Esophagus (tissue), 2 donors: ENCODE measurements at regions not wholly inside any gene's neighbourhood (a gene's known extent, or its start where the extent isn't known, plus 50 kb on each side); places are given as distances from the start of the nearest gene placed in this dataset.
"Not testable (repeated sequence)": the region's sequence is repeated elsewhere in the genome, so short reads cannot be mapped to it uniquely, and the experiment has no call there.

Experiments used
- H3K27ac ChIP-seq, 2 donors: one replicate each; pipeline ENCODE4 v1.5.1; 2013; ENCODE audit warnings: low read depth in 2 of 2, mild to moderate bottlenecking in 2 of 2, inconsistent platforms in 1 of 2, low read length in 1 of 2, moderate library complexity in 1 of 2
- H3K27me3 ChIP-seq, 2 donors: one replicate each; pipeline ENCODE4 v1.6.1; 2013; ENCODE audit warnings: low read length in 2 of 2, control low read depth in 1 of 2, mild to moderate bottlenecking in 1 of 2; ENCODE audit not compliant: insufficient read depth in 2 of 2, control insufficient read depth in 1 of 2
- H3K36me3 ChIP-seq, 2 donors: one replicate each; pipeline ENCODE4 v1.6.1; 2013; ENCODE audit warnings: low read length in 1 of 2; ENCODE audit not compliant: control insufficient read depth in 2 of 2, insufficient read depth in 2 of 2
- H3K4me1 ChIP-seq, 2 donors: one replicate each; pipeline ENCODE4 v1.6.1; 2013; ENCODE audit warnings: low read length in 1 of 2; ENCODE audit not compliant: control insufficient read depth in 2 of 2, insufficient read depth in 2 of 2
- H3K4me3 ChIP-seq, 2 donors: one replicate each; pipeline ENCODE4 v1.5.1; 2013; ENCODE audit warnings: low read length in 2 of 2, mild to moderate bottlenecking in 2 of 2, low read depth in 1 of 2, moderate library complexity in 1 of 2
- H3K9me3 ChIP-seq, 2 donors: one replicate each; pipeline ENCODE4 v1.6.1; 2013; ENCODE audit warnings: mild to moderate bottlenecking in 2 of 2, low read depth in 1 of 2, low read length in 1 of 2, moderate library complexity in 1 of 2; ENCODE audit not compliant: control insufficient read depth in 2 of 2, insufficient read depth in 1 of 2
- WGBS, 2 donors: extraction: QIAGEN DNeasy Blood & Tissue Kit; methylation state at CpG; one replicate each; pipeline ENCODE4 v1.1.7; 2013; 5-methylcytosine and 5-hydroxymethylcytosine counted together
- donor health status: healthy with polysubstance abuse.
- donor health status: Bipolar disorder and iron deficiency.

DNA sequence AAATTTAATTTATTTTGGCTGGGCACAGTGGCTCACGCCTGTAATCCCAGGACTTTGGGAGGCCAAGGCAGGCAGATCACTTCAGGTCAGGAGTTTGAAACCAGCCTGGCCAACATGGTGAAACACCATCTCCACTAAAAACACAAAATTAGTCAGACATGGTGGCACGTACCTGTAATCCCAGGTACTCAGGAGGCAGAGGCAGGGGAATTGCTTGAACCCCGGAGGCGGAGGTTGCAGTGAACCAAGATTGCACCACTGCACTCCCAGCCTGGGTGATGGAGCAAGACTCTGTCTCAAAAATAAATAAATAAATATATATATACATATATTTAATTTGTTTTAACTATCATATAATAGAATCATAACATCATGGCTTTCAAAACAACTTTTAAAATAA, 482.1 kb upstream of the AUTS2 start:
- not testable (repeated sequence) for H3K27me3 ChIP-seq, H3K9me3 ChIP-seq, H3K27ac ChIP-seq, H3K36me3 ChIP-seq, H3K4me1 ChIP-seq, H3K4me3 ChIP-seq
- 84% methylated on average over 4 of the region's 4 CpGs for WGBS, 2 donors

DNA sequence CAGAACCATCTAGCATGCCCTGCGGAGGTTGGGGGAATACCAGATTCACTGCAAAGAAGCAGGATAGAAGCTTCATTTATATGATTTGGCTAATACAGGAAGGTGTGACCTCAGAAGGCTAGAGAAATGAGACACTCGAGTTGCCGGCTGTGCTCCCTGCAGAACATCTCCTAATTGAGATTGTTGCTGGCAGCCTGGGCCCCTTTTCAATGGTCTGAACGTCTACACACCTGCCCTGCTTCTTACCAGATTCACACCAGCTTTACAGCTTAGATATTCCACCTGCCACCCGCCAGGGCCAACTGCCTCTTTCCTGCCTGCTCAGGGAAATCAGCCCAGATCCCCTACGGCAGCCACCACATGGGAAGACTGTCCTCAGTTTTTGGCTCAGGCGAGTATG, 475.3 kb upstream of the AUTS2 start:
- WGBS, 2 donors, result 55 to 65% methylated on average over 7 of the region's 7 CpGs

DNA sequence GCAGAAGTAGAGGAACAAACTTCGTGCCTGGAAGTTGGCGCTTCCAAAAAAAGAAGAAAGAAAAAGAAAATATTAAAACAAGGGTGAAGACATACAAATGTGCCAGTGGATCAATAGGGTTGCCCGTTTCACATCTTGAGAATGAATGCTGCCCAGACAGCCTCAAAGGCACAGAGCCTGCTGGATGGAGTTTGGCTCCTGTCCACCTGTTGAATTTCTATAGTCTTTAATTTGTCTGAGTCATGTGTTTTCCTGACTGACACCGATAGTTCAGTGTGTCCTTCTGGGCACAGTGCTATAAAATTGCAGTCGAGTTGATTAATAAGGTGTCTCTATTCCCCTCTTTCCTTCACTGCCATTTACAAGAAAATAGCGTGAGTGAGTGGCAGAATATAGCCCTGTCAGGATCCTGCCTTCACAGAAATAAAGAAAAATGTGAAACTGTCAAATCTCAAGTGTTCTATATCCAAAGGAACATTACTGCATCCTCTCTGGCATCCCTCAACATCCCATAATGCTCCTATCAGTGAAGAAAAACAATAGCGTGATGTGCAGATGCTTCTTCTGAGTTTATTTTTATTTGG, 471.3 kb upstream of the AUTS2 start:
- Histone ChIP-seq H3K9me3 (no peaks in the 10 kb centered on the region), H3K27me3 (no peaks in the 10 kb centered on the region), H3K4me1 (no peaks in the 10 kb centered on the region), H3K27ac (no peak overlapping the region), H3K36me3 (no peaks in the 10 kb centered on the region), H3K4me3 (no peak overlapping the region)
- WGBS, 2 donors, result 61 to 64% methylated on average over 7 of the region's 7 CpGs

More for the DNA sequence above, 475.3 kb upstream of the AUTS2 start:
- no peaks in the 10 kb centered on the region for H3K9me3 ChIP-seq
- H3K36me3 ChIP-seq, result no peaks in the 10 kb centered on the region
- H3K27ac ChIP-seq, result no peak overlapping the region
- no peaks in the 10 kb centered on the region for H3K27me3 ChIP-seq
- H3K4me1 ChIP-seq, result no peaks in the 10 kb centered on the region
- no peak overlapping the region for H3K4me3 ChIP-seq

DNA sequence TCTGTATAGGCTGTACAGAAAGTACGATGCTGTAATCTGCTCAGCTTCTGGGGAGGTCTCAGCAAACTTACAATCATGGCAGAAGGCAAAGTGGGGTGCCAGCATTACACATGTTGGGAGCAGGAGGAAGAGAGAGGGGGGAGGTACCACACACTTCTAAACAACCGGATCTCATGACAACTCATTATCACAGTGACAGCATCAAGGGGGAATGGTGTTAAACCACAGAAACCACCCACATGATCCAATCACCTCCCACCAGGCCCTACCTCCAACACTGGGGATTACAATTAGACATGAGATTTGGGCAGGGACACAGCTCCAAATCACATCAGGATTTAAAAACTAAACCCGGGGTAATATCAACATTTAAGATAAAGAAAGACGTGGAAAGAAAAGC, 468.8 kb upstream of the AUTS2 start:
- Histone ChIP-seq H3K4me1 (no peaks in the 10 kb centered on the region), H3K27ac (no peak overlapping the region), H3K36me3 (no peaks in the 10 kb centered on the region), H3K9me3 (no peaks in the 10 kb centered on the region), H3K4me3 (no peak overlapping the region), H3K27me3 (no peaks in the 10 kb centered on the region)
- WGBS, 2 donors, result 73 to 80% methylated on average over 4 of the region's 4 CpGs

GRCh38 chr7:69129951-69130350, 468.3 kb upstream of the AUTS2 start:
- no peak overlapping the region for H3K27ac ChIP-seq
- no peaks in the 10 kb centered on the region for H3K36me3 ChIP-seq
- H3K4me1 ChIP-seq, result no peaks in the 10 kb centered on the region
- no peaks in the 10 kb centered on the region for H3K9me3 ChIP-seq
- 68 to 70% methylated on average over 7 of the region's 7 CpGs for WGBS, 2 donors
- H3K4me3 ChIP-seq, result no peak overlapping the region
- H3K27me3 ChIP-seq, result no peaks in the 10 kb centered on the region

- H3K9me3 ChIP-seq, result no peaks in the 10 kb centered on the region
- H3K27ac ChIP-seq, result no peak overlapping the region
- H3K4me1 ChIP-seq, result no peaks in the 10 kb centered on the region
- no peak overlapping the region for H3K4me3 ChIP-seq
- H3K36me3 ChIP-seq, result no peaks in the 10 kb centered on the region
- no peaks in the 10 kb centered on the region for H3K27me3 ChIP-seq
- WGBS, 2 donors, result 57 to 58% methylated on average over 2 of the region's 2 CpGs
Observed at GRCh38 chr7:69130396-69130795, 467.9 kb upstream of the AUTS2 start.

- H3K4me1 ChIP-seq, result no peaks in the 10 kb centered on the region
- no peaks in the 10 kb centered on the region for H3K36me3 ChIP-seq
- H3K9me3 ChIP-seq, result peaks cover 2% of the 10 kb centered on the region in 2 donors
- no peak overlapping the region for H3K27ac ChIP-seq
- WGBS, 2 donors, result 73 to 83% methylated on average over 2 of the region's 2 CpGs
- H3K27me3 ChIP-seq, result no peaks in the 10 kb centered on the region
- H3K4me3 ChIP-seq, result no peak overlapping the region
Observed at GRCh38 chr7:69134316-69134715, 464.0 kb upstream of the AUTS2 start.

GRCh38 chr7:69147631-69148030, 450.6 kb upstream of the AUTS2 start:
- no peak overlapping the region for H3K27ac ChIP-seq
- peaks cover 0 to 8% of the 10 kb centered on the region in 2 donors for H3K9me3 ChIP-seq
- H3K27me3 ChIP-seq, result no peaks in the 10 kb centered on the region
- H3K4me1 ChIP-seq, result no peaks in the 10 kb centered on the region
- H3K4me3 ChIP-seq, result no peak overlapping the region
- 78 to 81% methylated on average over 2 of the region's 2 CpGs for WGBS, 2 donors
- no peaks in the 10 kb centered on the region for H3K36me3 ChIP-seq

- H3K36me3 ChIP-seq, result no peaks in the 10 kb centered on the region
- no peaks in the 10 kb centered on the region for H3K27me3 ChIP-seq
- no peak overlapping the region for H3K4me3 ChIP-seq
- 83% methylated on average over 12 of the region's 12 CpGs for WGBS, 2 donors
- H3K9me3 ChIP-seq, result peaks cover 0 to 8% of the 10 kb centered on the region in 2 donors
- no peak overlapping the region for H3K27ac ChIP-seq
- H3K4me1 ChIP-seq, result no peaks in the 10 kb centered on the region
Observed at GRCh38 chr7:69149804-69150782, 448.2 kb upstream of the AUTS2 start.
